ENCODE measurements at regions not wholly inside any gene's neighbourhood (a gene's known extent, or its start where the extent isn't known, plus 50 kb on each side); places are given as distances from the start of the nearest gene placed in this dataset.

- no peak for TF ChIP-seq GATA2 (IDR thresholded peaks at IDR 0.05; ENCODE audit: low read depth, low read length)
- TF ChIP-seq GATA3 (IDR thresholded peaks at IDR 0.05; ENCODE audit: low read depth, low read length) = no peak
Measured at GRCh38 chr11:88061111-88061510, 114.1 kb downstream of the RAB38 start.
